HFFc6 (cell line): ENCODE measurements at regions not wholly inside any gene's neighbourhood (a gene's known extent, or its start where the extent isn't known, plus 50 kb on each side); places are given as distances from the start of the nearest gene placed in this dataset.

Experiments
- DNase-seq: peaks from one replicate; pipeline ENCODE4 v3.0.0-alpha.2; 2018
- H3K27ac Mint-ChIP-seq: 2 replicates; pipeline ENCODE4 v1.8.0; 2020; ENCODE audit warnings: mild to moderate bottlenecking, mixed read lengths
- H3K27me3 Mint-ChIP-seq: 2 replicates; pipeline ENCODE4 v1.8.0; 2021; ENCODE audit warnings: mild to moderate bottlenecking, moderate library complexity, mixed read lengths; ENCODE audit not compliant: insufficient read depth
- H3K36me3 Mint-ChIP-seq: 2 replicates; pipeline ENCODE4 v1.8.0; 2021; ENCODE audit warnings: low read depth, mixed read lengths
- H3K4me1 Mint-ChIP-seq: 2 replicates; pipeline ENCODE4 v1.8.0; 2020; ENCODE audit warnings: low read depth, mixed read lengths
- H3K4me3 Mint-ChIP-seq: 2 replicates; pipeline ENCODE4 v1.8.0; 2020; ENCODE audit warnings: mild to moderate bottlenecking, moderate library complexity, mixed read lengths
- H3K9me3 Mint-ChIP-seq: 2 replicates; pipeline ENCODE4 v1.8.0; 2020; ENCODE audit warnings: mild to moderate bottlenecking, mixed read lengths
- TF ChIP-seq, protein P1 (sequence below): fragments of 200-600 bp; sonication (generic); IDR thresholded peaks from 2 replicates; pipeline ENCODE4 v1.5.0; 2021; ENCODE audit warnings: antibody characterized with exemption, mild to moderate bottlenecking

DNA sequence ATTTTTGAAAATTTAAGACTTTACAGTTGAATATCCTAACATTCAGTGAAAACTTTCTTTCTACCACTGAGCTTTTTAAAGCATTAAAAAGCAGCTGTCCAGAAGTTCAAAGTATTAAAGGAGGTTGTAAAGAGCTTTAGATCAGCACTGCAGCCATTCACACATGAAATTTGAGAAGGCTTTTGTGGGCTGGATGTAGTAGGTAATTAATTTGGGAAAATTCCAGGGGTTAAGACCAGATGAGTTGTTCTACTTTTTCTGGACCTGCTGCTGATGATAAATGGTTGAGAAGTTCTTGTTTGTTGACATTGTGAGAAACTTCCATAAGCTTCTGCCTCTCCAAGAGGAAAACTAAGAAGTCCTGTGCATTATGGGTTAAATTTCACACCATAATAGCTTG is 1779.6 kb upstream of the PRR20A start:
- Mint-ChIP-seq H3K9me3 (peaks cover 23% of the 10 kb centered on the region), H3K36me3 (no peaks in the 10 kb centered on the region), H3K27ac (no peak overlapping the region), H3K4me3 (no peak overlapping the region), H3K4me1 (no peaks in the 10 kb centered on the region), H3K27me3 (no peaks in the 10 kb centered on the region)
- DNase-seq, result no peak
- TF ChIP-seq, protein P1, sequence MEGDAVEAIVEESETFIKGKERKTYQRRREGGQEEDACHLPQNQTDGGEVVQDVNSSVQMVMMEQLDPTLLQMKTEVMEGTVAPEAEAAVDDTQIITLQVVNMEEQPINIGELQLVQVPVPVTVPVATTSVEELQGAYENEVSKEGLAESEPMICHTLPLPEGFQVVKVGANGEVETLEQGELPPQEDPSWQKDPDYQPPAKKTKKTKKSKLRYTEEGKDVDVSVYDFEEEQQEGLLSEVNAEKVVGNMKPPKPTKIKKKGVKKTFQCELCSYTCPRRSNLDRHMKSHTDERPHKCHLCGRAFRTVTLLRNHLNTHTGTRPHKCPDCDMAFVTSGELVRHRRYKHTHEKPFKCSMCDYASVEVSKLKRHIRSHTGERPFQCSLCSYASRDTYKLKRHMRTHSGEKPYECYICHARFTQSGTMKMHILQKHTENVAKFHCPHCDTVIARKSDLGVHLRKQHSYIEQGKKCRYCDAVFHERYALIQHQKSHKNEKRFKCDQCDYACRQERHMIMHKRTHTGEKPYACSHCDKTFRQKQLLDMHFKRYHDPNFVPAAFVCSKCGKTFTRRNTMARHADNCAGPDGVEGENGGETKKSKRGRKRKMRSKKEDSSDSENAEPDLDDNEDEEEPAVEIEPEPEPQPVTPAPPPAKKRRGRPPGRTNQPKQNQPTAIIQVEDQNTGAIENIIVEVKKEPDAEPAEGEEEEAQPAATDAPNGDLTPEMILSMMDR, result no peak

DNA sequence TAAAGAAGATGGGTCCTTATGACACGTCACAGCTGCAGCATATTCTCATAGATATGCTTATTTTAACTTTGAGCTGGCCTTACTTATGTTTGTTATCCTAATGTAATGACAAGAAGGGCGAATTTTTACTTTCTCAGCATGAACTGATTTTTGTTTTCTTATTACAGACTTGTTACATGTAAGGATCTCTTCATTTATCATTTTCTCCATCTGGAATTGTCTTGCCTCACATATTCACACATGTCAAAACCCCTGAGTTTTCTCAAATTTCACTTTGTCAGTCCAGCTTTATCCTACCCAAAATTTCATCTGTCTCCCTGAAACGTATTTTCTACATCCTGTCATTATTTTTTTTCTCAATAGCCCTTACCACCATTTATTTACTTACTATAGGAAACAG is 1774.0 kb upstream of the PRR20A start:
- Mint-ChIP-seq H3K4me1 (no peaks in the 10 kb centered on the region), H3K36me3 (no peaks in the 10 kb centered on the region), H3K9me3 (peaks cover 13% of the 10 kb centered on the region), H3K27ac (no peak overlapping the region), H3K4me3 (no peak overlapping the region), H3K27me3 (no peaks in the 10 kb centered on the region)
- TF ChIP-seq, protein P1, result no peak
- no peak for DNase-seq

DNA sequence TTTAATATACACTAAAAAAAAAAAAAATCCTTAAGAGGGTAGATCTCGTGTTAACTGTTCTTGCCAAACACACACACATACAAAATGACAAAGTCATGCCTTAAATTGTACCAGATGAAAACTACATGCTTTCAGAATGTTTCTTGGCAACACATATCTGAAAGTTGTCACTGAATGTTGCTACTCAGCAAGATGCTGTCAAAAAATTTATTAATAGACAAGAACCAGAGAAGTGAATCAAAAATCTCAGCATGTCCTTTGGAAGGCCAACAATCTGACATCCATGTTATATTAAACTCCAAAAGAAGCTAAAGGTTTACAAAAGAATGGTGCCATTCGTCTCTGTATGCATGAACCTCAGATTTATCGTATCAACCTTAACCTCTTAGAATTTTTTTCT is 1746.2 kb upstream of the PRR20A start:
- H3K9me3 Mint-ChIP-seq, result peaks cover 5% of the 10 kb centered on the region
- DNase-seq, result no peak
- no peak overlapping the region for H3K27ac Mint-ChIP-seq
- H3K4me3 Mint-ChIP-seq, result no peak overlapping the region
- H3K4me1 Mint-ChIP-seq, result no peaks in the 10 kb centered on the region
- TF ChIP-seq, protein P1, result no peak
- no peaks in the 10 kb centered on the region for H3K27me3 Mint-ChIP-seq
- H3K36me3 Mint-ChIP-seq, result peaks cover 5% of the 10 kb centered on the region; the same call in 1 of the 2 replicates

DNA sequence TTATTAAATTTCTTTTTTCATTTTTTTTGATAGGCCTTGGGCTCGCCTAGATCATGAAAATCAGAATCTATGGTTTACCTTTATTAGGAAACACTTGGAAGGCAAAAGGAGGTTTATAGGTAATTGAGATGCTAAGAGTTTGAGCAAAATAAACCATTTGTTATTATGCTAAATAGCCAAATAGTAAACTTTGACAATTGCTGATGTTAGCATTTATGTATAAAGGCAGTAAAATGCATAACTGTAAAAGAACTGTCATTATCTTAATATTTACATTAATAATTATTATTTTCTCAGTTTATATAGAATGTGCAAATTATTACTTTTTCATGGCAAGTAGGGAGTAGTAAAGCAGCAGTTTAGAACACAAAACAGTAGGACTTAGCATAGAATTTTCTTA is 1737.8 kb upstream of the PRR20A start:
- TF ChIP-seq, protein P1, result no peak
- no peak for DNase-seq
- Mint-ChIP-seq H3K4me3 (no peak overlapping the region), H3K27ac (no peak overlapping the region), H3K36me3 (no peaks in the 10 kb centered on the region; the same call in 1 of the 2 replicates), H3K4me1 (no peaks in the 10 kb centered on the region), H3K27me3 (no peaks in the 10 kb centered on the region), H3K9me3 (peaks cover 33% of the 10 kb centered on the region)

DNA sequence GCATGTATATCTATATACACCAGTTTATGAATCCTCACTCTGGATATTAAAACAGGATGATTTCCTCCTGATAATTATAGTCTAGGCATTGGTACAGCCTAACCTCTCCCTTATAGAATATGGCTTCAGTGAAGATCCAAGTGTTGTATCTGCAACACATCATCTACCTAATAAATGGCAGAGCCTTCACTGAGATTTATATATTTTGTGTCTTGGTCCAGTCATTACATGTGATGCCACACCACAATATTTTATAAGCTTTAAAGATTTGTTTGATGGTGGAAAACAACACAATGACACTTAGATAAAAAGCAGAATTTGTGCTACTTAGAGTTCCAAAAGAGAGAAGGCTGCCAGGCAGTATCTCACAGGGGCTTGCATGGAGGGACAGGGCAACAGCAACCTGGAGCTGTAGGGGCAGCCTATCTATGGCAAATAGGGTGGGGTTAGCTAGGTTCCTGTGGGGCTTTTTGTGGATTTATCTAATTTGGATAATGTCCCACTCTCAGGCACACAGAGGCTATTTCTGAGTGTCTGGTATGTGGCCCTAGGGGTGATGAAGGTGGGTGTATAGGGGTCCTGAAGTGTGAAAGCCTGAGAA is 1736.7 kb upstream of the PRR20A start:
- TF ChIP-seq, protein P1, result no peak
- no peak overlapping the region for H3K4me3 Mint-ChIP-seq
- no peaks in the 10 kb centered on the region for H3K27me3 Mint-ChIP-seq
- H3K4me1 Mint-ChIP-seq, result no peaks in the 10 kb centered on the region
- peaks cover 35% of the 10 kb centered on the region for H3K9me3 Mint-ChIP-seq
- DNase-seq, result no peak
- H3K36me3 Mint-ChIP-seq, result no peaks in the 10 kb centered on the region; the same call in 1 of the 2 replicates
- no peak overlapping the region for H3K27ac Mint-ChIP-seq
